ENCODE measurements at regions not wholly inside any gene's neighbourhood (a gene's known extent, or its start where the extent isn't known, plus 50 kb on each side); places are given as distances from the start of the nearest gene placed in this dataset.

DNA sequence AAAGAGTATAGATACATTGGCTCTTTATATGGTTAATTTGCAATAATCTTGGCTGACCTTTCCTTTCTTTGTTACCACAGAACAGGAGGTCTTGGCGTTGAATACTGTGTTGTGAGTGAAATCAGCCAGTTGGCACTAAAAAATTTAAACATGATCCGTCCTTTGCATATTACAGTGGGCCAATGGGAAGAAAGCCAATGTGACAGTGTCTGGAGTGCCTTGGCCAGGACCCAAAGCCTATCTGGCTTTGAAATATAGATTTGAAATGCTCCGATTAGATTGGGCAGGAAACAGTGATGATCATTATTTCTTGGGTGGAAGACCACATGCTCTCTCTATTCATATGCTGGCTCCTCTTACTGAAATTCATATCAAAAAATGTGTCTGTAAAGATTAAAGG is 339.6 kb upstream of the ANO3 start:
- no peaks in the 10 kb centered on the region for H3K36me3 ChIP-seq
- DNase-seq (ENCODE audit: extremely low spot score) = no peak
- no peaks in the 10 kb centered on the region for H3K9me3 ChIP-seq
- H3K27me3 ChIP-seq = no peaks in the 10 kb centered on the region
- H3K4me3 ChIP-seq = no peak overlapping the region
- no peak for TF ChIP-seq EP300 (IDR thresholded peaks at IDR 0.05)
- no peak for TF ChIP-seq POLR2AphosphoS5 (IDR thresholded peaks at IDR 0.05)
- TF ChIP-seq, protein P1, sequence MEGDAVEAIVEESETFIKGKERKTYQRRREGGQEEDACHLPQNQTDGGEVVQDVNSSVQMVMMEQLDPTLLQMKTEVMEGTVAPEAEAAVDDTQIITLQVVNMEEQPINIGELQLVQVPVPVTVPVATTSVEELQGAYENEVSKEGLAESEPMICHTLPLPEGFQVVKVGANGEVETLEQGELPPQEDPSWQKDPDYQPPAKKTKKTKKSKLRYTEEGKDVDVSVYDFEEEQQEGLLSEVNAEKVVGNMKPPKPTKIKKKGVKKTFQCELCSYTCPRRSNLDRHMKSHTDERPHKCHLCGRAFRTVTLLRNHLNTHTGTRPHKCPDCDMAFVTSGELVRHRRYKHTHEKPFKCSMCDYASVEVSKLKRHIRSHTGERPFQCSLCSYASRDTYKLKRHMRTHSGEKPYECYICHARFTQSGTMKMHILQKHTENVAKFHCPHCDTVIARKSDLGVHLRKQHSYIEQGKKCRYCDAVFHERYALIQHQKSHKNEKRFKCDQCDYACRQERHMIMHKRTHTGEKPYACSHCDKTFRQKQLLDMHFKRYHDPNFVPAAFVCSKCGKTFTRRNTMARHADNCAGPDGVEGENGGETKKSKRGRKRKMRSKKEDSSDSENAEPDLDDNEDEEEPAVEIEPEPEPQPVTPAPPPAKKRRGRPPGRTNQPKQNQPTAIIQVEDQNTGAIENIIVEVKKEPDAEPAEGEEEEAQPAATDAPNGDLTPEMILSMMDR (IDR thresholded peaks at IDR 0.05) = no peak
- TF ChIP-seq POLR2A (IDR thresholded peaks at IDR 0.05; ENCODE audit: low read depth) = no peak
- peaks cover 0 to 28% (median 5%) of the 10 kb centered on the region in 4 donors for H3K4me1 ChIP-seq
- no peak overlapping the region for H3K27ac ChIP-seq (replicated peaks in 1 of 4)
- 33% methylated on average over 3 of the region's 3 CpGs for WGBS
- intact Hi-C loops (cut with DNase I) = no loop called here

DNA sequence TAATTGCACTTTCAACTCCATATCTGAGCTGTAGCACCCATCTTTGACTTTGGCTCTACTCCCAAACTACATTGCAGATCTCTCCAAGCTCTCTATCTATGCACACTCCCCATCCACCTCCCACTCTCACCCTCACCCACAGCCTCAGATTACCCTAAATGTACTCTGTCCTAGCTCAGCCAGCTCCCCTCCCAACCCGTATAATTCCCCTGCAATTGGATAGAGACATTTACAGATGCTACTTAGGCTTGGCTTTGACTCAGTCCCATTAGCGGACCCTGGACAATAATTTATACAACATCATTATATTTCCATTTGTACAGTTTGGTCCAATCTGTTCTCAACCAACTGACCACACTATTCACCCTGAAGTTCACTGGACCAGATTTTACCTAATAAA is 338.9 kb upstream of the ANO3 start:
- Histone ChIP-seq H3K9me3 (no peaks in the 10 kb centered on the region), H3K4me3 (no peak overlapping the region), H3K27me3 (no peaks in the 10 kb centered on the region), H3K4me1 (peaks cover 0 to 26% (median 5%) of the 10 kb centered on the region in 4 donors), H3K36me3 (no peaks in the 10 kb centered on the region), H3K27ac (replicated peaks in 1 of 4) (no peak overlapping the region)
- intact Hi-C loops (cut with DNase I) = no loop called here
- no peak for DNase-seq (ENCODE audit: extremely low spot score)
- TF ChIP-seq POLR2A (IDR thresholded peaks at IDR 0.05; ENCODE audit: low read depth) (no peak), EP300 (IDR thresholded peaks at IDR 0.05) (no peak), POLR2AphosphoS5 (IDR thresholded peaks at IDR 0.05) (no peak)
- TF ChIP-seq, protein P1 (IDR thresholded peaks at IDR 0.05) = no peak
- WGBS = 95% methylated on average over 2 of the region's 2 CpGs

DNA sequence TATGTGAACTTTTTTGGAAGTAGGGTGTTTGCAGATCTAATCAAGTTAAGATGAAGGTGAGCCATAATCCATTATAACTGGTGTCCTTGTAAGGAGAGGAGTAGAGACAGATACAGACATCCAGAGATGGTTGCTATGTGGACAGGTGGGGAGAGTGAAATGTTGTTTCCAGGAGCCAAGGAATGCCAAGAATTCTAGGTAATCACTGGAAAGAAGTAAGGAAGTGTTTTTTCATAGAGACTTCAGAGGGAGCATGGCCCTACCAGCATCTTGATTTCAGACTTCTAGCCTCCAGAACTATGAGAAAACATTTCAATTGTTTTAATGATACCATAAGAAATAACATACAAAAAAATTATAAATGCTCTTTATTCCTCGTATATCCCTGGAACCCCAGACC is 320.5 kb upstream of the ANO3 start:
- H3K27me3 ChIP-seq = no peaks in the 10 kb centered on the region
- TF ChIP-seq EP300 (IDR thresholded peaks at IDR 0.05) = no peak

DNA sequence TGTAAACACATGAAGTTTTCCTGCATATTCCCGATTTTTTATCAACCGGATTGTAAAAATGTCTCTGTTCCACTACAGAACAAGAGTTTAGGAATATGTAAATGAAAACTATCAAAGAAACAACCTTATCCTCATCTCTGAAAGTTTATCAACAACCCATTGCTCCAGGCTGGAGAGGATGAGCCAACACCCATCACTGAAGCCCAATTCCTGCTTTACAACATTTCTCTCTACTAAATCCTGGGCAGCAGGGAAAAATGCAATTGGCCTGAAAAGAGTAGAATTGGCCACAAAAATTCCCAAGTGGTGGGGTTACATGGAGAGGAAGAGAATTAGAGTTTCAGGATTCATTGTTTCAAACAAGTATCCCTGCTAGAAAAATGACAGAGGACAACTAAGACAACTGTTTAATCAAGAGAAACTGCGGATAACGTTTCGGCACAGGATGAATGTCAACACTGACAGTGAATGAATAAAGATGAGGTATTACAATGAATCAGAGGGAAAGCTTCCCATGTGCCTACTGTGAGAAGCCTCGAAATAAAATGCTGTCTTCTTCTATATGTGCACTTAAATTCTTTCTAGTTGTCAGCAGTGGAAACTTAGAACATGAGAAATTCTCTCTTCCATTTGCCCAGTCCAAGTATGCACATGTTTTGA is 317.3 kb upstream of the ANO3 start:
- Histone ChIP-seq H3K27ac (replicated peaks in 1 of 4) (no peak overlapping the region), H3K4me3 (no peak overlapping the region), H3K36me3 (no peaks in the 10 kb centered on the region), H3K9me3 (no peaks in the 10 kb centered on the region), H3K27me3 (no peaks in the 10 kb centered on the region), H3K4me1 (peaks cover 0 to 6% (median 5%) of the 10 kb centered on the region in 4 donors)
- intact Hi-C loops (cut with DNase I) = no loop called here
- no peak for DNase-seq (ENCODE audit: extremely low spot score)
- no peak for TF ChIP-seq EP300 (IDR thresholded peaks at IDR 0.05)
- TF ChIP-seq, protein P1 (IDR thresholded peaks at IDR 0.05) = no peak
- TF ChIP-seq POLR2A (IDR thresholded peaks at IDR 0.05; ENCODE audit: low read depth) = no peak
- TF ChIP-seq POLR2AphosphoS5 (IDR thresholded peaks at IDR 0.05) = no peak
- WGBS = 79% methylated on average over 6 of the region's 6 CpGs

More for the DNA sequence above, 320.5 kb upstream of the ANO3 start:
- DNase-seq (ENCODE audit: extremely low spot score) = no peak
- Histone ChIP-seq H3K4me3 (no peak overlapping the region), H3K9me3 (no peaks in the 10 kb centered on the region), H3K36me3 (no peaks in the 10 kb centered on the region), H3K27ac (replicated peaks in 1 of 4) (no peak overlapping the region), H3K4me1 (no peaks in the 10 kb centered on the region)
- 77% methylated on average over 1 of the region's 1 CpG for WGBS
- intact Hi-C loops (cut with DNase I) = no loop called here

DNA sequence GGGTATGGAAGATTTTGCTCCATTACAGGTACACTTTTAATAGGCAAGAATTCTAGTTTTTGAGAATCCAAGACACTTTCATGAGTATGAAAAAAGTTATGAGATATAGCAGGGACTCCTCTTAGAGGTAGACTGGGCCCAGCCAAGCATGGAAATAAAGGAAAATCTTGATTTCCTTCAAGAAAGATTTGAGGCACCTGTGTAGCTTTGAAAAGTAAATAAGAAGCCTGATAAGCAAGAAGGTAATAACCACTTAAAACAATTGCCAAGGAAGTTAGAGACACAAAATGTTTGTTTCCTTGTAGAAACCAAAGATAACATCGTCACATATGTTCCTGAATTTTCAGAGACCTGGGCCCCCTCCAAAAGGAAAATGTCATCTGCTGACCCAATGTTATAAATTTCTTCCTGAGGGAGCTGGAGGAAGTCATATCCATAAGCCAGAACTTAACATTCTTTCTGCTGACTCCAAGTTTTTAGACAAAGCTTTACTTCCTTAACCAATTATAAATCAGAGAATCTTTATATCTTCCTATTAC is 314.5 kb upstream of the ANO3 start:
- Histone ChIP-seq H3K9me3 (no peaks in the 10 kb centered on the region), H3K27ac (replicated peaks in 1 of 4) (no peak overlapping the region), H3K4me3 (no peak overlapping the region), H3K36me3 (no peaks in the 10 kb centered on the region), H3K27me3 (no peaks in the 10 kb centered on the region), H3K4me1 (peaks cover 0 to 6% (median 5%) of the 10 kb centered on the region in 4 donors)
- TF ChIP-seq, protein P1 (IDR thresholded peaks at IDR 0.05) = no peak
- no peak for TF ChIP-seq EP300 (IDR thresholded peaks at IDR 0.05)
- no peak for TF ChIP-seq POLR2A (IDR thresholded peaks at IDR 0.05; ENCODE audit: low read depth)
- TF ChIP-seq POLR2AphosphoS5 (IDR thresholded peaks at IDR 0.05) = no peak
- DNase-seq (ENCODE audit: extremely low spot score) = no peak
- intact Hi-C loops (cut with DNase I) = no loop called here
- WGBS = 65% methylated on average over 1 of the region's 1 CpG
